Naive thymus-derived CD4-positive, alpha-beta T cell (primary cell): ENCODE measurements at regions not wholly inside any gene's neighbourhood (a gene's known extent, or its start where the extent isn't known, plus 50 kb on each side); places are given as distances from the start of the nearest gene placed in this dataset.

Source experiments
- ATAC-seq: fragments of 150-1000 bp; cut with Tn5 transposase; 2 replicates; pipeline ENCODE4 v1.10.0; 2021; ENCODE audit warnings: mild to moderate bottlenecking, moderate library complexity
- CTCF ChIA-PET: fragments of 350-600 bp; sonication (Branson Sonifier 250); formaldehyde crosslinking; loops from one replicate; lab custom pipeline; 2021; ENCODE audit warnings: antibody characterized with exemption; lab: Charles Lee
- POLR2A ChIA-PET: fragments of 350-600 bp; sonication (Branson Sonifier 250); formaldehyde crosslinking; loops from one replicate; lab custom pipeline; 2021; ENCODE audit warnings: antibody characterized with exemption, inconsistent platforms; lab: Charles Lee
- DNase-seq, 9 donors: peaks; one replicate each; pipeline versions ENCODE4 v3.0.0 to v3.0.0-alpha.2; 2020 to 2022; ENCODE audit warnings: mixed read lengths in 1 of 9
- H3K27ac ChIP-seq: one replicate; pipeline ENCODE4 v1.7.0; 2013; ENCODE audit warnings: mild to moderate bottlenecking, low read depth, low read length, moderate library complexity
- H3K27me3 ChIP-seq, 2 donors: one replicate each; pipeline ENCODE4 v1.7.0; 2013; ENCODE audit warnings: low read length in 2 of 2, mild to moderate bottlenecking in 2 of 2, moderate library complexity in 2 of 2; ENCODE audit not compliant: control insufficient read depth in 2 of 2, insufficient read depth in 2 of 2
- H3K36me3 ChIP-seq, 3 experiments: 1 replicate in 2 of 3; 2 replicates in 1 of 3; pipeline ENCODE4 v1.7.0; 2013; ENCODE audit warnings: low read length in 3 of 3, mild to moderate bottlenecking in 3 of 3, moderate library complexity in 1 of 3; ENCODE audit not compliant: insufficient read depth in 3 of 3, control insufficient read depth in 2 of 3
- H3K4me1 ChIP-seq, 2 donors: one replicate each; pipeline ENCODE4 v1.7.0; 2013; ENCODE audit warnings: low read length in 2 of 2, mild to moderate bottlenecking in 2 of 2, moderate library complexity in 1 of 2; ENCODE audit not compliant: control insufficient read depth in 2 of 2, insufficient read depth in 2 of 2
- H3K4me3 ChIP-seq: 2 replicates; pipeline ENCODE4 v1.7.0; 2013; ENCODE audit warnings: mild to moderate bottlenecking, low read length
- H3K9me3 ChIP-seq, 3 experiments: 1 replicate in 2 of 3; 2 replicates in 1 of 3; pipeline ENCODE4 v1.7.0; 2013; ENCODE audit warnings: low read length in 3 of 3; ENCODE audit not compliant: control insufficient read depth in 2 of 3
- H3K27ac Mint-ChIP-seq, 9 donors: one replicate each; pipeline ENCODE4 v1.8.0; 2020 to 2022; ENCODE audit warnings: mixed read lengths in 9 of 9, mild to moderate bottlenecking in 8 of 9, moderate library complexity in 5 of 9, inconsistent platforms in 2 of 9
- H3K27me3 Mint-ChIP-seq, 5 donors: one replicate each; pipeline ENCODE4 v1.8.0; 2021 to 2022; ENCODE audit warnings: mixed read lengths in 5 of 5, mild to moderate bottlenecking in 1 of 5
- H3K36me3 Mint-ChIP-seq, 5 donors: one replicate each; pipeline ENCODE4 v1.8.0; 2020 to 2022; ENCODE audit warnings: mixed read lengths in 5 of 5, mild to moderate bottlenecking in 3 of 5, inconsistent platforms in 1 of 5
- H3K4me1 Mint-ChIP-seq, 7 donors: one replicate each; pipeline ENCODE4 v1.8.0; 2020 to 2022; ENCODE audit warnings: mixed read lengths in 7 of 7, mild to moderate bottlenecking in 3 of 7, inconsistent platforms in 1 of 7
- H3K4me3 Mint-ChIP-seq, 10 donors: one replicate each; pipeline ENCODE4 v1.8.0; 2020 to 2022; ENCODE audit warnings: mild to moderate bottlenecking in 10 of 10, mixed read lengths in 10 of 10, moderate library complexity in 6 of 10, inconsistent platforms in 2 of 10
- H3K9me3 Mint-ChIP-seq, 11 donors: one replicate each; pipeline ENCODE4 v1.8.0; 2020 to 2022; ENCODE audit warnings: mixed read lengths in 11 of 11, mild to moderate bottlenecking in 4 of 11, inconsistent platforms in 1 of 11, moderate library complexity in 1 of 11
- intact Hi-C, 2 donors: fragments of 100-400 bp; cut with micrococcal nuclease; formaldehyde crosslinking; loops; one replicate each; pipeline ENCODE4 v1.15.1; 2023

DNA sequence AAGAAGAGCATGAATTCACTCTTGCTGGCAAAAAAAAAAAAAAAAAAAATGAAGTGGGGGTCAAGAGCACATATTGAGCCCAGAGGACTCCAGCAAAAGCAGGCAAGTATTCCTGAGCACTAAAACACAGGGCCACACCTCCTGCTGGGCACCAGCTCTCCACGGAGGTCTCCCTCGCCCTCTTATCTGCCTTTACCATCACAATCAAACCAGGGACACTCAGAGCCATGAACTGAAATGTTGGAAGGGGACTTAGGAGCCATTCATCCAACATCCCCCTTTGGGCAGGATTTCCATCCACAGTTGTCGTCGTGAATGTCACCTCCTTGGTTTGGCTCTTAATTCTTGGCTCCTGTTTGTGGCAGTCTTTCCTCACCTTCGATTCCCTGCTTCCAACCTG, 89.8 kb upstream of the GNAO1 start:
- Histone ChIP-seq H3K4me1 (no peaks in the 10 kb centered on the region), H3K4me3 (no peak overlapping the region), H3K36me3 (no peaks in the 10 kb centered on the region), H3K9me3 (no peaks in the 10 kb centered on the region), H3K27me3 (no peaks in the 10 kb centered on the region), H3K27ac (no peak overlapping the region)
- H3K27me3 Mint-ChIP-seq = peaks cover 8 to 22% (median 17%) of the 10 kb centered on the region in 5 donors
- intact Hi-C loops = no loop called here
- no peak overlapping the region for H3K4me3 Mint-ChIP-seq
- POLR2A ChIA-PET = no interaction called here
- H3K4me1 Mint-ChIP-seq = no peaks in the 10 kb centered on the region
- no peaks in the 10 kb centered on the region for H3K36me3 Mint-ChIP-seq
- peaks cover 0 to 2% (median 0%) of the 10 kb centered on the region in 11 donors for H3K9me3 Mint-ChIP-seq
- CTCF ChIA-PET = no interaction called here
- DNase-seq = no peak
- no peak overlapping the region for H3K27ac Mint-ChIP-seq
- no peak for ATAC-seq

DNA sequence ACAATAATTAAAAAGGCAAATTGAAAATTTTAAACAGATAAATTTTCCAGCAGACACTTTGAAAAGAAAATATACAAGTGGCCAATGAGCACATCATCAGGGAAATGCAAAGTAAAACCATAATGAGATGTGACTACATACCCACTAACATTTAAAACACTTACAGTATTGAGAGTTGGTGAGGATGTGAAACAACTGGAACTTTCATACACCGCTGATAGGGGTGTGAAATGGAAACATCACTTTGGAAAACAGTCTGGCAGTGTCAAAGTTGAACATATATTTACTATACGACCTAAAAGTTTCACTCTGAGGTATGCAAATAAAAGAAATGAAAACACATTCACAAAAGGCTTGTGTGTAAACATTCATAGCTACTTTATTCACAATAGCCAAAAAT, 94.0 kb upstream of the GNAO1 start:
- Mint-ChIP-seq H3K36me3 (no peaks in the 10 kb centered on the region), H3K27me3 (peaks cover 7 to 27% (median 12%) of the 10 kb centered on the region in 5 donors), H3K4me3 (no peak overlapping the region), H3K4me1 (no peaks in the 10 kb centered on the region), H3K9me3 (no peaks in the 10 kb centered on the region), H3K27ac (no peak overlapping the region)
- Histone ChIP-seq H3K4me3 (no peak overlapping the region), H3K27ac (no peak overlapping the region), H3K4me1 (no peaks in the 10 kb centered on the region), H3K9me3 (no peaks in the 10 kb centered on the region), H3K27me3 (no peaks in the 10 kb centered on the region), H3K36me3 (no peaks in the 10 kb centered on the region)
- ATAC-seq = no peak
- ChIA-PET CTCF (no interaction called here), POLR2A (no interaction called here)
- DNase-seq = no peak
- intact Hi-C loops = no loop called here

DNA sequence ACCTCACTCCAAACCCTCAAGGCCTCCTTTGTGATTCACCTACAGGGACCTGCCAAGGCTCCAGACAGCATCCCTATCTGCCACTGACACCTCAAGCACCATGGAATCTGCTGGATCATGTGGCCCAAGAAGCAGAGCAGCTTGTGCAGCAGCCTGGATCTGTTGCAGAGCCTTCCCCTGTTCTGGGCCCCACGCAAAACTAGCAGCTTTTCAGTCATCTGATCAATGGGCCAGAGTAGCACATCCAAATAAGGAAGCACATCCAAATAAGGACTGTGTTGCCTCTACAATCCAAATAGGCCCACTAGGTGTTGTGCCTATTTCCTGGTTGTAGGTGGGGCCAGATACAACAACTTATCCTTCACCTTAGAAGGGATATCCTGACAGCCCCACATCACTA, 97.1 kb upstream of the GNAO1 start:
- Histone ChIP-seq H3K4me1 (no peaks in the 10 kb centered on the region), H3K27me3 (no peaks in the 10 kb centered on the region), H3K9me3 (no peaks in the 10 kb centered on the region), H3K36me3 (no peaks in the 10 kb centered on the region), H3K27ac (no peak overlapping the region), H3K4me3 (no peak overlapping the region)
- CTCF ChIA-PET = no interaction called here
- H3K27ac Mint-ChIP-seq = no peak overlapping the region
- no peak overlapping the region for H3K4me3 Mint-ChIP-seq
- H3K36me3 Mint-ChIP-seq = no peaks in the 10 kb centered on the region
- no peak for DNase-seq
- peaks cover 6 to 22% (median 12%) of the 10 kb centered on the region in 5 donors for H3K27me3 Mint-ChIP-seq
- POLR2A ChIA-PET = no interaction called here
- intact Hi-C loops = no loop called here
- H3K4me1 Mint-ChIP-seq = no peaks in the 10 kb centered on the region
- H3K9me3 Mint-ChIP-seq = peaks cover 0 to 2% (median 0%) of the 10 kb centered on the region in 11 donors
- ATAC-seq = no peak

DNA sequence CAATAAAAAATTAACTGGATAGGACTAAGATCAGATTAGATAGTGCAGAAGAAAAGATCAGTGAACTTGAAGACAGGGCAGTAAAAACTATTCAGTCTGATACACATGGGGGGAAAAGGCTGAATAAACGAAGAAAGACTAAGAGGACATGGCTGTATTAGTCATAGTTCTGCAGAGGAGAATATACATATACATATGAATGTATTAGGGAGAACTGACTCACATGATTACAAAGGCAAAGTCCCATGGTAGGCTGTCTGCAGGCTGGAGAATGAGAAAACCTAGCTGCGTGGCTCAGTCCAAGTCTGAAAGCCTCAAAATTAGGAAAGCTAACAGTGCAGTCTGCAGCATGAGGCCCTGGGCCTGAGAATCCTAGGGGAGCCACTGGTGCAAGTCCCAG, 98.2 kb upstream of the GNAO1 start:
- DNase-seq = no peak
- Mint-ChIP-seq H3K27ac (no peak overlapping the region), H3K4me1 (no peaks in the 10 kb centered on the region), H3K27me3 (peaks cover 5 to 21% (median 12%) of the 10 kb centered on the region in 5 donors), H3K9me3 (peaks cover 0 to 2% (median 0%) of the 10 kb centered on the region in 11 donors), H3K4me3 (no peak overlapping the region), H3K36me3 (no peaks in the 10 kb centered on the region)
- Histone ChIP-seq H3K27me3 (no peaks in the 10 kb centered on the region), H3K9me3 (no peaks in the 10 kb centered on the region), H3K36me3 (no peaks in the 10 kb centered on the region), H3K27ac (no peak overlapping the region), H3K4me1 (no peaks in the 10 kb centered on the region), H3K4me3 (no peak overlapping the region)
- ChIA-PET POLR2A (no interaction called here), CTCF (interaction anchor here (1.0 kb wide), 1 partner anchor 20 kb away, joined by 3 read pairs; no protein-coding TSS in a partner anchor)
- ATAC-seq = no peak
- intact Hi-C loops = no loop called here

DNA sequence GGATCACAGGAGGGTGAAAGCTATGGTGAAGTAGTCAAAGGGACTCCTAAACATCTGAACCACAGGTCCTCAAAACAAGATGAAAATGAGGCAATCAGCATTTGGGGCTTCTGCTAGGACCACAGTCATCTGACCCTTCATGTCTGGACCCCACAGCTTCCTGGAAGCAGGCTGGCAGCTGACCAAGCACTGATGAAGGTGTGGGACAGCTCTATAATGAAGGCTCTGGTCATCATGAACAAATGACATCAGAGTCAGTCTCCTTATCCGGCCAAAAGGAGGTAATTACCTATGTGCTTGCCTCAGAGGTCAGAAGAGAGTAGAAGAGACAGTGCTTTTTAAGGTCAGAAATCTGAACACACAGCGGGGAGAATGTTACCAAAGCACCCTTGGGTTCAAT, 101.2 kb upstream of the GNAO1 start:
- Mint-ChIP-seq H3K27ac (no peak overlapping the region), H3K4me3 (no peak overlapping the region), H3K4me1 (no peaks in the 10 kb centered on the region), H3K27me3 (peaks cover 0 to 31% (median 14%) of the 10 kb centered on the region in 5 donors), H3K9me3 (peaks cover 0 to 4% (median 0%) of the 10 kb centered on the region in 11 donors), H3K36me3 (no peaks in the 10 kb centered on the region)
- no peaks in the 10 kb centered on the region for H3K27me3 ChIP-seq
- DNase-seq (no peak), ATAC-seq (no peak)
- no peaks in the 10 kb centered on the region for H3K4me1 ChIP-seq
- H3K36me3 ChIP-seq = no peaks in the 10 kb centered on the region
- CTCF ChIA-PET = no interaction called here
- H3K27ac ChIP-seq = no peak overlapping the region
- H3K4me3 ChIP-seq = no peak overlapping the region
- H3K9me3 ChIP-seq = no peaks in the 10 kb centered on the region
- POLR2A ChIA-PET = no interaction called here
- intact Hi-C loops = no loop called here

DNA sequence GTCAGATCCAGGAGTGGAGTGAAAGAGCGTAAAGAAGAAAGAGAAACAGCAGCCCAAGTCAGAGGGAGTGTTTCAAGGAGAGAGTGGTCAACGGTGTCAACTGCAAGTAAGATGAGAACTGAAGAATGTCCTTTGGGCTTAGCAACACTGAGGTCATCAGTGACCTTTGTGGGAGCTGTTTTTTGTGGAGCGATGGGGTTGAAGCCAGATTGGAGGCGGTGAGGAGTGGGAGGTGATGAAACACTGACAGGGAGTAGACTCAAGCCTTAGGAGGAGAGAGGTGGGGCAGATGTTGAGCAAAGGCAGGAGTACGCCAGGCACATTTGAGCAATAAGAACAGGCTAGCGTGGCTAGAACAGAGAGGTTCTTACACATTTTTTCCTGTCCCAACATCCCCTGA, 103.7 kb upstream of the GNAO1 start:
- no peaks in the 10 kb centered on the region for H3K36me3 ChIP-seq
- Mint-ChIP-seq H3K4me1 (no peaks in the 10 kb centered on the region), H3K4me3 (no peak overlapping the region), H3K27ac (no peak overlapping the region), H3K9me3 (peaks cover 0 to 6% (median 0%) of the 10 kb centered on the region in 11 donors), H3K36me3 (no peaks in the 10 kb centered on the region), H3K27me3 (peaks cover 6 to 41% (median 19%) of the 10 kb centered on the region in 5 donors)
- CTCF ChIA-PET = no interaction called here
- no peaks in the 10 kb centered on the region for H3K9me3 ChIP-seq
- no peak for DNase-seq
- POLR2A ChIA-PET = no interaction called here
- H3K4me1 ChIP-seq = no peaks in the 10 kb centered on the region
- no peak overlapping the region for H3K4me3 ChIP-seq
- no peak for ATAC-seq
- no peak overlapping the region for H3K27ac ChIP-seq
- intact Hi-C loops = no loop called here
- H3K27me3 ChIP-seq = no peaks in the 10 kb centered on the region

DNA sequence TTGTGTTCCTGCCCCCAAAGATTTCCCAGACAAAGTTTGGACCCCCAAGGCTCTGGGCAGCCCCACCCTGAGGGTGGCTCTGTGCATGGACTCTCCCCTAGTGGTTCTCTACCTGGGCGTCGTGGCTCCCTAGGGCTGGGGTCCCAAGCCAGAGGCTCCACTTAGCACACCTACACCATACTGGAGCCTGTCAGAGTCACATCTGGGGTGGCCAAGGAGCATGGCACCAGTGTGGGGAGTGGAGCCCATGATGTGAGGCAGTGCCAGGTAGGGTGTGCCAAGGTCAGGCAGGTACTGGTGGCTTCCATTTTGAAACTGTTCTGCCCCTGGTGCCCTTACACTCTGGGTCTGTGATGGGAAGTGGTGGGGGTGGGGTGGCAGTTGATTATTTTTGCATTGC, 109.9 kb upstream of the GNAO1 start:
- Histone ChIP-seq H3K27ac (no peak overlapping the region), H3K9me3 (no peaks in the 10 kb centered on the region), H3K4me1 (no peaks in the 10 kb centered on the region), H3K27me3 (no peaks in the 10 kb centered on the region), H3K4me3 (no peak overlapping the region), H3K36me3 (no peaks in the 10 kb centered on the region)
- ATAC-seq = no peak
- no peak overlapping the region for H3K4me3 Mint-ChIP-seq
- peaks cover 1 to 20% (median 6%) of the 10 kb centered on the region in 5 donors for H3K27me3 Mint-ChIP-seq
- CTCF ChIA-PET = no interaction called here
- POLR2A ChIA-PET = no interaction called here
- no peak overlapping the region for H3K27ac Mint-ChIP-seq
- intact Hi-C loops = no loop called here
- no peaks in the 10 kb centered on the region for H3K4me1 Mint-ChIP-seq
- H3K9me3 Mint-ChIP-seq = peaks cover 0 to 11% (median 0%) of the 10 kb centered on the region in 11 donors
- DNase-seq = no peak
- no peaks in the 10 kb centered on the region for H3K36me3 Mint-ChIP-seq
